GM12872 (cell line): ENCODE measurements at regions not wholly inside any gene's neighbourhood (a gene's known extent, or its start where the extent isn't known, plus 50 kb on each side); places are given as distances from the start of the nearest gene placed in this dataset.

ENCODE experiments used
- TF ChIP-seq, protein P1 (sequence below): IDR thresholded peaks from 3 replicates; pipeline ENCODE4 v1.5.1; 2011; ENCODE audit warnings: low read depth, mild to moderate bottlenecking, low read length, moderate library complexity; ENCODE audit not compliant: insufficient read depth

DNA sequence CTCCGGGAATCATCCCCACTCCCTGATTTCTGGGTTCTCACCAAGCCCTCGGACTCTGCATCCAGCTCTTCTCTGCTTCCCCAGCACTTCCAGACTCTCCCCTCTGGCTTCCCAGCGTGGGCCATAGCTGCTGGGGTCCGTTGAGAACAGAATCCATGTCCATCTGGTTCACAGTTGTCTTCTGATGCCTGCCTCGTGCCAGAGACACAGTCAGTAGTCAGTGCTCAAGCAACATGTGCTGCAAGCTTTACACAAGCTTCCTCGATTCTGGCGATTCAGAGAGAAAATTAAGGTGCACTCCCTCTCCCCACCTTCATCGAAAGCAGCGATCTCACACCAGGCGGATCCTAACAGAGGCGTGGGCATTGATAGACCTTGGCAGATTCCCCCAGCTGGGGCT, 495.5 kb downstream of the TBC1D22A start:
- TF ChIP-seq, protein P1, sequence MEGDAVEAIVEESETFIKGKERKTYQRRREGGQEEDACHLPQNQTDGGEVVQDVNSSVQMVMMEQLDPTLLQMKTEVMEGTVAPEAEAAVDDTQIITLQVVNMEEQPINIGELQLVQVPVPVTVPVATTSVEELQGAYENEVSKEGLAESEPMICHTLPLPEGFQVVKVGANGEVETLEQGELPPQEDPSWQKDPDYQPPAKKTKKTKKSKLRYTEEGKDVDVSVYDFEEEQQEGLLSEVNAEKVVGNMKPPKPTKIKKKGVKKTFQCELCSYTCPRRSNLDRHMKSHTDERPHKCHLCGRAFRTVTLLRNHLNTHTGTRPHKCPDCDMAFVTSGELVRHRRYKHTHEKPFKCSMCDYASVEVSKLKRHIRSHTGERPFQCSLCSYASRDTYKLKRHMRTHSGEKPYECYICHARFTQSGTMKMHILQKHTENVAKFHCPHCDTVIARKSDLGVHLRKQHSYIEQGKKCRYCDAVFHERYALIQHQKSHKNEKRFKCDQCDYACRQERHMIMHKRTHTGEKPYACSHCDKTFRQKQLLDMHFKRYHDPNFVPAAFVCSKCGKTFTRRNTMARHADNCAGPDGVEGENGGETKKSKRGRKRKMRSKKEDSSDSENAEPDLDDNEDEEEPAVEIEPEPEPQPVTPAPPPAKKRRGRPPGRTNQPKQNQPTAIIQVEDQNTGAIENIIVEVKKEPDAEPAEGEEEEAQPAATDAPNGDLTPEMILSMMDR, result no peak

DNA sequence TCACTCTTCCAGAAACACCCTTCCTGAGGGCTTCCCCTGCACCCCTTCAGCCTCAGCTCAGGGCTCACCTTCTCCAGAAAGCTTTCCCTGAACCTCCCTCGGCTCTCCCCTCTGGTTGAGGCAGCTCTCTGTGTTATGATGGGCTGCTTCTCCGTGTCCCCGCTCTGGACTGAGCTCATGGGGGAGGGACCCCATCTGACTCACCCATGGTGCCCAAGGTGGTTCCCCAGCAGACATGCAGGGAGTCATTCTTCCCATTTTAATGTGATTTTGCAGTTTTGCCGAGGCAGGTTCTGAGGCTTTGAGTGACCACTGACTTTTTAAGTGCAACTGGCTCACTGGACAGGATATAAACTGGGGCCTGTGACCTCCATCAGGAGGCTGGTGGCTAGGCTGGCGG, 495.1 kb downstream of the TBC1D22A start:
- TF ChIP-seq, protein P1, result no peak

GRCh38 chr22:47251911-47252310, 489.5 kb downstream of the TBC1D22A start:
- TF ChIP-seq, protein P1, result no peak

GRCh38 chr22:47250995-47251765, 488.7 kb downstream of the TBC1D22A start:
- TF ChIP-seq, protein P1, result no peak

DNA sequence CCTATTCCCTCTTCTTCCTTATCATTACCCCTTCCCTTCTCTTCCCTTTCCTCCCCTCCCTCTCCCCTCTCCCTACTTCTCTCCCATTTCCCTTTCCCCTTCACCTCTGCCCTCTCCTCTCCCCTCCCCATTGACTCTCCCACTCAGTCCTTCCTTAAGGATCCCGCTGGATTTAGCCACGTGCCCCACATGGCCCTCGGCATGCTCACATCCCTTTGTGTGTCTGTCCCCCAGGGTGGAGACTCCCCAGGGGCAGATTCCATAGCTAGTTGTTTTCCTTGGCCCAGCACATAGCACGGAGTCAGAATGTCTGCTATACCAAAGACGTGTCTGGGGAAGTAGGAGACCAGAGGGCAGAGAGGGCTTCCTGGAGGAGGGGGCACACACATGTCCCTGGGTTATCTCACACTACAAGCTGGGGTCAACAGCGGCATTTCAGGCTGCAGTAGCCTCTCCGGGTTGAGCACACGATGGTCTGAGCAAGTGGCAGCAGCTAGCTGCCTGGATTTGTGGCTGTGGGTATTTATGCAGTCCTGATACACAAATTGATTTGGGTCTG, 487.0 kb downstream of the TBC1D22A start:
- TF ChIP-seq, protein P1, result no peak

DNA sequence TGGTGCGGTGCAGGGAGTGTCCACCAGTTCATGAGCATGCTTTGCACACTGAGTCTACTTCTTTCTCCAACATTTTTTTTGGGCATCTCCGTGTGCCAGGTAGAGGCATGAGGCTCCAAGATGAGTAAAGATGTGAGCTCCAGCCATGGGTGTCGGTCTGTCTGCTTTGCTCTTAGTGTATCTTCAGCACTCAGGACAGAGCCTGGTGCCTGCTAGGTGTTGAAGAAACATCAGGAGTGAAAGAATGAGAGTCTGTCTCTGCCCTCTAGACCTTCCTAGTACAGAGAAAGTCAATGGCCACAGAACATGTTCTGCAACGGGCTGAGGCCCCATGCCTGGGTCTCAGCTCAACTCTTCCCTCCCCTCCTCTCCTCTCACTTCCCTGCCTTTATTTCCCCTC, 486.5 kb downstream of the TBC1D22A start:
- TF ChIP-seq, protein P1, result no peak

- TF ChIP-seq, protein P1, result no peak
Observed at GRCh38 chr22:47247579-47248240, 485.3 kb downstream of the TBC1D22A start.
